ENCODE measurements at regions not wholly inside any gene's neighbourhood (a gene's known extent, or its start where the extent isn't known, plus 50 kb on each side); places are given as distances from the start of the nearest gene placed in this dataset.
"Not testable (repeated sequence)": the region's sequence is repeated elsewhere in the genome, so short reads cannot be mapped to it uniquely, and the experiment has no call there.

DNA sequence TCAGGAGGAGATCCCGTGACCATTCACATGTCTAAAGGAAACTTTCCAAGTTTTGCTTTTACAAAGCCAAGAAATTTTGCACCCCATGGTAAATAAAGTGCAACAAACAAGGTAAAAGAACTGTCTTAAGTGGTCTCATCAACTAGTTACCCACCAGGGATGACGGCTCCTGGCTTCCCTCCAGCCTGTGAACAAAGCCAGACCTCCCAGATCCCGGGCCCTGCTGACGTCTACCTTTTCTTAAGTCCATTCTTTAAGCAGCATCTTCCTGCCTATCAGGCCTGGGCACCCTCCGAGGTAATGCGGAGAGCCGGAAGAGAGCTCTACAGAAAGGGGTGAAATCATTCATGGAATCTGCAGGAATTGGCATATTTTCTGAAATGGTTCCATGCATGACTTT, 58.0 kb upstream of the DAAM1 start:
- Mint-ChIP-seq H3K4me1 (ENCODE audit: low read depth) (no peaks in the 10 kb centered on the region), H3K9me3 (ENCODE audit: low read depth) (no peaks in the 10 kb centered on the region), H3K4me3 (no peak overlapping the region), H3K27me3 (peaks cover 13% of the 10 kb centered on the region), H3K36me3 (no peaks in the 10 kb centered on the region), H3K27ac (no peak overlapping the region)

DNA sequence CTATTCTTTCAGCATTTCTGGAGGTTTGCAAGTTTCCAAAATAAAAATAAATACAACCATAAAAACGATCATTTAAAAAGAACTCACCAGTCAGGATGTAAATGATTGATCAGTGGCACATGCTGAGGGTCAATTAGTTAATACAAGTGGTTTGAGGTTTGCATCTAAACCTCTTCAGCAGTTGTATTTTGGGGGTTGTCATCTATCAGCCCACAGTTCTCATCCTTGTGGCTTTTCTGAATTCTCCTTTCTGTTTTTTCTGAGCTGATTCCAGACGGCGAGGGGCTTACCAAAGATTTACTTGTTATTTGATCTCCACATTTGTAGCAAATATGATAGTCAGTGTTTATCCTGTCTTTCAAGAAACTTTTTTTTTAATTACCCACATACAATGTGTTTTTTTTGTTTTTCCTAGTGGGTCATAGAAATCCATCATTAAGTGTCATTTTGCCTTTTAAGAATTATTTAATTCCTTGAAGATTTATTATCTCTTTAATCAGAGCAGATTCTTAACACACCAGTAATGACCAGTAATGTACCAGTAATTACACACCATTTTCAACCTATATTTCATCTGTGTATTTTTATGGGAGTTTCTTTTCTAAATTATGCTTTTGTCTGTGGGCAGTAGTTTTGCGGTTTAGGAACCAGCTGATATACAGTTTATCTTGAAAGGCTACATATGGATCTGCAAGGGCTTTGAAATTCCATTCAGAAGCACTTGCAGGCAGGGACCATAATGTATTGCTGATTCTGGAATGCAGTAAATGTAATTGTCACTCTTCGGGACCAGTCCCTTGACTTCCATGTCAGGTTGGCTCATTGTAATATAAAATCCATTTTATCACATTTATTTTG, 56.3 kb upstream of the DAAM1 start:
- H3K9me3 Mint-ChIP-seq (ENCODE audit: low read depth), result no peaks in the 10 kb centered on the region

DNA sequence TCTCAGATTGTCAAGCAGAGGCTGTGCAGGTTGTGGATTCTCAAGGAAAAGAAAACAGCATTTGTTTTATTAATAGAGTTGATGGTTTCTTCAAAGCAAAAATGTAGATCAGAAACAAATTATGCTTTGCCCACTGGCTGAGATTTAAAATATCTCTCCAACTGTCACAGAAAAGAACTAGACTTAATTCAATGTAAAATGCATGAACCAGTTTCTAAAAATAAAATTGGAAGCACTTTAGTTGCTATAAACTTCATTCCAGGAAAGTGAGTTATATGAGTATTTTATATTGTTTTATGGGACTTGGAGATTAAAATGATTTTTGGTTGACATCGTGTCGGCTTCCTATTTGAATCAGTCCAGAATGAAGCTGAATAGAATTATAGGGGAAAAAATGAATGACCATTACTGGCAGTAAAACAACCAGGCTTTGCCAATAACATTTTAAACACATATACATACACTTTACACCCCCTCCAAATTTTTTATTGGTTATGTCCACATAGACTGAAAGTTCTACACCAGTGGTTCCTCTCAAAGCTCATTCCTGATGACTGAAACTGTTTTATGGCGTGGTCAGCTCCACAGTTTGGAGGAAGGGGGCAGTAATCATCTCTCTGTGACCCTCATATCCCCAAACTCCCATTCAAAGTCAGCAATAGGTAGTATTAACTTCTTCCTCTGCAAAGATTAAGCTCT, 55.5 kb upstream of the DAAM1 start:
- no peaks in the 10 kb centered on the region for H3K4me1 Mint-ChIP-seq (ENCODE audit: low read depth)
- H3K4me3 Mint-ChIP-seq, result no peak overlapping the region
- H3K36me3 Mint-ChIP-seq, result no peaks in the 10 kb centered on the region
- H3K27me3 Mint-ChIP-seq, result peaks cover 10% of the 10 kb centered on the region
- no peak overlapping the region for H3K27ac Mint-ChIP-seq
- no peaks in the 10 kb centered on the region for H3K9me3 Mint-ChIP-seq (ENCODE audit: low read depth)

More for the DNA sequence above, 56.3 kb upstream of the DAAM1 start:
- no peak overlapping the region for H3K27ac Mint-ChIP-seq
- H3K4me1 Mint-ChIP-seq (ENCODE audit: low read depth), result no peaks in the 10 kb centered on the region
- no peaks in the 10 kb centered on the region for H3K36me3 Mint-ChIP-seq
- H3K27me3 Mint-ChIP-seq, result peaks cover 12% of the 10 kb centered on the region
- no peak overlapping the region for H3K4me3 Mint-ChIP-seq

DNA sequence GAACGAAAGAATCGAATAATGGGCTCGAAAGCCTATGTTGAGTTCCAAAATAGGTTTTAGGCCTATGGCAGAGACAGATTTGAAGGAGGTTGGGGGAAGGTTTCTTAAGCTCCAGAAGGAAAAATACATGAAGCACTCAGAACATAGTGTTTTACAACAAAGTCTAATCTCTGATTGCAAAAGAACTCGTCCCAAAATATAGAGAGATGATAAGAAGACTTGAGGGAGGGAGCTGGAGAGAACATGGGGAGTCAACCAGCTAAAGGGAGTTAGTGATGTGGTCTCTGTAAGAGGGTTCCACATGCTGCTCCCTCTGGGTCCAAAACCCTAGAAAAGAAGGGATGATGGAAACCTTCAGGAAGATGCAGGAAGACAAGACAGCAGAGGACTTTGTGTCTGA, 54.8 kb upstream of the DAAM1 start:
- Mint-ChIP-seq H3K4me1 (ENCODE audit: low read depth) (no peaks in the 10 kb centered on the region), H3K27me3 (peaks cover 9% of the 10 kb centered on the region), H3K36me3 (no peaks in the 10 kb centered on the region), H3K9me3 (ENCODE audit: low read depth) (no peaks in the 10 kb centered on the region), H3K4me3 (no peak overlapping the region), H3K27ac (no peak overlapping the region)

DNA sequence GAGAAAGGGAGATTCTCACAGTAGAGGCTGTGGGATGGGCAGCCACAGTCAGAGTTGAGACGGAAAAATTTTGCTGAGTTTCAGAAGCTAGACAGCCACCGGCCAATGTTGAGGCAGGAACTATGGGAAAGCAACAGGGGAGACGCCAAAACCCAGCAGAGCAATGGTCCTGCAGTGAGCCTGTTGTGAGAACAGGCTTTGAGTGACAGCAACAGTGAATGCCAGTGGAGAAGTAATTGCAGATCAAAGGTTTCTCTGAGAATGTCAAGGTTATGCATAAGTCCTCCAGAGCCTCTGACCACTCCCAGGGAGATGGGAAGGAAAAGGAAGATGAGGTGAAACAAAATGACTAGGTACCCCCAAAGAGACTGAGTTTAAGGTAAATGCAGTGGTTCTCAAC, 54.2 kb upstream of the DAAM1 start:
- Mint-ChIP-seq H3K4me1 (ENCODE audit: low read depth) (no peaks in the 10 kb centered on the region), H3K27me3 (peaks cover 5% of the 10 kb centered on the region), H3K27ac (no peak overlapping the region), H3K4me3 (no peak overlapping the region), H3K9me3 (ENCODE audit: low read depth) (no peaks in the 10 kb centered on the region), H3K36me3 (no peaks in the 10 kb centered on the region)

DNA sequence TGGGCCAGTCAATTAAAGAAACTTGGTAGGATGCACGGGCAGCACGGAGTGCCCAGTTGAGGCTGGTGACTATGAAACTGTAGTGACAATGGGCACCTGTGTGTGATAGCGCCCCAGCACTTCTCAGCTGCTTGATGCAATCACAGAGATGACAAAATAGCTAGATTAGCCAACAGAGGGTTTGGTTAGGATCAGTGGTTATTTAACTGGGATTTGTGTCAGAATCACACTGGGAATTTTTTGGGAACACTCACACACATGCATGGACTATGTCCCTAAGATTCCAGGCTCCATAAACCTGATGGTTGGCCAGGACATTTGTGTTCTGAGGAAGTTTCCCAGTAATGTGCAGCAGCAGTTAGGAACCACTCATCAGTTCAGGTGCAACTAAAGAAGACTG, 51.2 kb upstream of the DAAM1 start:
- H3K27ac Mint-ChIP-seq, result no peak overlapping the region
- no peaks in the 10 kb centered on the region for H3K36me3 Mint-ChIP-seq
- H3K27me3 Mint-ChIP-seq, result peaks cover 5% of the 10 kb centered on the region
- H3K4me3 Mint-ChIP-seq, result no peak overlapping the region
- H3K9me3 Mint-ChIP-seq (ENCODE audit: low read depth), result no peaks in the 10 kb centered on the region
- no peaks in the 10 kb centered on the region for H3K4me1 Mint-ChIP-seq (ENCODE audit: low read depth)

DNA sequence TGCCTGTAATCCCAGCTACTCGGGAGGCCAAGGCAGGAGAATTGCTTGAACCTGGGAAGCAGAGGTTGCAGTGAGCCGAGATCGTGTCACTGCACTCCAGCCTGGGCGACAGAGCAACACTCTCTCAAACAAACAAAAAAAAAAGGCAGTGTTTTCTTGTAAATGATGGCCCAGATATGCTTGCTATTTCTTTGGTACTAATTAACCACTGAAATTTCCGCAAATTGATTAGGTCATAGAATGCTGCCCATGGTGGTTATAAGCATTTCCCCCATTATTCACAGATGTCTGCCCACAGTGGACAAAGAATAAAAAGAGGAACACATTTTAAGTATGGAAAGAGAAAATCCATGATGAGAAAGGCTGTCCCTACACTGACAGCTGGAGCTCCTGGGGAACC, 49.9 kb upstream of the DAAM1 start:
- H3K4me1 Mint-ChIP-seq (ENCODE audit: low read depth); H3K36me3 Mint-ChIP-seq; H3K4me3 Mint-ChIP-seq; H3K27ac Mint-ChIP-seq; H3K27me3 Mint-ChIP-seq; H3K9me3 Mint-ChIP-seq (ENCODE audit: low read depth): not testable (repeated sequence)
